Panc1 (cell line): ENCODE measurements at regions not wholly inside any gene's neighbourhood (a gene's known extent, or its start where the extent isn't known, plus 50 kb on each side); places are given as distances from the start of the nearest gene placed in this dataset.

Experiments used
- ATAC-seq: fragments of 200-7000 bp; cut with Tn5 transposase; 2 replicates; pipeline ENCODE4 v1.9.1; 2020; ENCODE audit warnings: mild to moderate bottlenecking, moderate library complexity
- BruUV-seq: library from RNA; stranded (reverse); fragments of 400-500 nt; replicated peaks from 2 replicates; lab custom pipeline; 2021; lab: Mats Ljungman, UMichigan
- CTCF ChIA-PET: fragments of 300-600 bp; sonication (Branson Sonifier 250); formaldehyde crosslinking; loops from one replicate; lab custom pipeline; 2022; ENCODE audit warnings: antibody characterized with exemption; lab: Charles Lee
- POLR2A ChIA-PET: fragments of 300-600 bp; sonication (Branson Sonifier 250); formaldehyde crosslinking; loops from one replicate; lab custom pipeline; 2022; ENCODE audit warnings: antibody characterized with exemption; lab: Charles Lee
- DNase-seq: peaks from one replicate; pipeline ENCODE4 v3.0.0-alpha.2; 2010; ENCODE audit warnings: low read depth, low spot score
- H3K27ac ChIP-seq: 2 replicates; pipeline ENCODE4 v1.5.1; 2011; ENCODE audit warnings: mild to moderate bottlenecking, low read length, inconsistent platforms
- H3K27me3 ChIP-seq: fragments of 200-500 bp; sonication (Bioruptor generic); 2 replicates; pipeline ENCODE4 v1.6.0; 2014; ENCODE audit warnings: low read length, inconsistent platforms; ENCODE audit not compliant: control insufficient read depth, insufficient read depth
- H3K36me3 ChIP-seq: fragments of 200-500 bp; sonication (Bioruptor generic); 2 replicates; pipeline ENCODE4 v1.5.1; 2014; ENCODE audit warnings: inconsistent platforms, mild to moderate bottlenecking, low read length, moderate library complexity; ENCODE audit not compliant: control insufficient read depth, insufficient read depth
- H3K4me1 ChIP-seq: 2 replicates; pipeline ENCODE4 v1.5.1; 2011; ENCODE audit warnings: inconsistent platforms, mild to moderate bottlenecking, low read length, moderate library complexity; ENCODE audit not compliant: control insufficient read depth, insufficient read depth
- H3K4me3 ChIP-seq, 2 experiments: 2 replicates each; pipeline ENCODE4 v1.5.1; 2011 to 2012; ENCODE audit warnings: low read depth in 2 of 2, low read length in 2 of 2, mild to moderate bottlenecking in 2 of 2, inconsistent platforms in 1 of 2, moderate library complexity in 1 of 2
- H3K9me3 ChIP-seq: fragments of 200-500 bp; sonication (Bioruptor generic); 2 replicates; pipeline ENCODE4 v1.5.1; 2014; ENCODE audit warnings: low read depth, mild to moderate bottlenecking, inconsistent platforms, low read length, moderate library complexity; ENCODE audit not compliant: control insufficient read depth, insufficient read depth
- CTCF ChIP-seq: fragments of 450-650 bp; IDR thresholded peaks from 2 replicates; pipeline ENCODE4 v1.5.1; 2017; ENCODE audit warnings: mild to moderate bottlenecking
- POLR2AphosphoS5 ChIP-seq: IDR thresholded peaks from 2 replicates; pipeline ENCODE4 v1.6.1; 2012; ENCODE audit warnings: mild to moderate bottlenecking, low read depth, low read length, moderate library complexity
- SIN3A ChIP-seq: IDR thresholded peaks from 2 replicates; pipeline ENCODE4 v1.6.1; 2012; ENCODE audit warnings: low read depth, mild to moderate bottlenecking, low read length, moderate library complexity, borderline replicate concordance; ENCODE audit not compliant: insufficient read depth
- TCF7L2 ChIP-seq: IDR thresholded peaks from 2 replicates; pipeline ENCODE4 v1.6.1; 2011; ENCODE audit warnings: mild to moderate bottlenecking, low read depth, low read length, inconsistent platforms
- in situ Hi-C: cut with HindIII; loops from 2 replicates; pipeline ENCODE4 v1.10.0; 2016; ENCODE audit warnings: low sequenced_read_pairs, low pct_unique_long_range_greater_than_20kb
- intact Hi-C: fragments of 100-400 bp; cut with micrococcal nuclease; formaldehyde crosslinking; loops from one replicate; pipeline ENCODE4 v1.10.0; 2022; ENCODE audit not compliant: unreplicated experiment
- TF ChIP-seq, protein P1 (sequence below), 2 experiments: IDR thresholded peaks; 2 replicates each; pipeline ENCODE4 v1.6.1; 2011 to 2012; ENCODE audit warnings: low read depth in 2 of 2, control low read depth in 1 of 2, low read length in 1 of 2, mild to moderate bottlenecking in 1 of 2, moderate library complexity in 1 of 2; ENCODE audit not compliant: insufficient read depth in 1 of 2

DNA sequence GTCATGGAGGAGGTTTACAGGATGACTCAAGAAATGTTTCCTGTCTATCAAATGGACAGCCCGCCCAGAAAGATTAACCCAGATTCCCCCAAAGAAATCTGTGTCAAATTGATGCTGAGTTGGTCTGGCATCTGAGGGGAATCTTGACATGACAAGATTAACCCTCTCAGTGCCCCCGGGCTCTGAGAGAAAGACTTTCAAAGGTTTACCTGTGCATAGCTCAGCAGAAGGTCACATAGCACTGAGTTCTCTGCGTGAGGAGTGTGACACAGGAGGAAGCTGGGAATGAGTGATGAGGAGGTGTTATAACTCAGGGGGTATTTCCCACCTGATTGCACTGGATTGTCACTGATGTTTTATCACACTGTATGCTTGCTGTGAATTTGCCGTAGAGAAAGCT is 601.2 kb downstream of the DHX35 start:
- H3K27ac ChIP-seq, result no peak overlapping the region
- in situ Hi-C loops, result no loop called here
- H3K36me3 ChIP-seq, result no peaks in the 10 kb centered on the region
- H3K9me3 ChIP-seq, result no peaks in the 10 kb centered on the region
- POLR2A ChIA-PET, result no interaction called here
- BruUV-seq, result no TSS peak
- DNase-seq (no peak), ATAC-seq (no peak)
- CTCF ChIA-PET, result no interaction called here
- H3K4me3 ChIP-seq, result no peak overlapping the region
- H3K27me3 ChIP-seq, result no peaks in the 10 kb centered on the region
- TF ChIP-seq TCF7L2 (no peak), SIN3A (no peak)
- intact Hi-C loops, result no loop called here
- H3K4me1 ChIP-seq, result no peaks in the 10 kb centered on the region

DNA sequence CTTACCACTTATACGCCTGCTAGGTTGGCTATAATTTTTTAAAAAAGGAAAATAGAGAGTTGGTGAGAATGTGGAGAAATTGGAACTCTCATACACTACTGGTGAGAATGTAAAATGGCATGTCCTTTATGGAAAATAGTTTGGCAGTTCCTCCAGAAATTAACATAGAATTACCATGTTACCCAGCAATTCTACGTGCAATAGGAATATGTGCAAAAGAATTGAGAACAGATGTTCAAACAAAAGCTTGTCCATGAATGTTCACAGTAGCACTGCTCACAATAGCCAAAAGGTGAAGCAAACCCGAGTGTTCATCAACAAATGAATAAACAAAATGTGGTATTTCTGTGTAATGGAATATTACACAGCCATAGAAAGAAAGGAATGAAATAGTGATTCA is 592.2 kb downstream of the DHX35 start:
- H3K27ac ChIP-seq, result no peak overlapping the region
- intact Hi-C loops, result no loop called here
- H3K9me3 ChIP-seq, result 0 out of 2 replicates have a peak, but pooled peaks cover 3% of the 10 kb centered on the region
- POLR2A ChIA-PET, result no interaction called here
- BruUV-seq, result no TSS peak
- DNase-seq, result no peak
- no peaks in the 10 kb centered on the region for H3K36me3 ChIP-seq
- in situ Hi-C loops, result no loop called here
- CTCF ChIA-PET, result no interaction called here
- no peak overlapping the region for H3K4me3 ChIP-seq
- no peaks in the 10 kb centered on the region for H3K4me1 ChIP-seq
- ATAC-seq, result no peak
- TF ChIP-seq CTCF (no peak), POLR2AphosphoS5 (no peak), SIN3A (no peak), TCF7L2 (no peak)
- TF ChIP-seq, protein P1, sequence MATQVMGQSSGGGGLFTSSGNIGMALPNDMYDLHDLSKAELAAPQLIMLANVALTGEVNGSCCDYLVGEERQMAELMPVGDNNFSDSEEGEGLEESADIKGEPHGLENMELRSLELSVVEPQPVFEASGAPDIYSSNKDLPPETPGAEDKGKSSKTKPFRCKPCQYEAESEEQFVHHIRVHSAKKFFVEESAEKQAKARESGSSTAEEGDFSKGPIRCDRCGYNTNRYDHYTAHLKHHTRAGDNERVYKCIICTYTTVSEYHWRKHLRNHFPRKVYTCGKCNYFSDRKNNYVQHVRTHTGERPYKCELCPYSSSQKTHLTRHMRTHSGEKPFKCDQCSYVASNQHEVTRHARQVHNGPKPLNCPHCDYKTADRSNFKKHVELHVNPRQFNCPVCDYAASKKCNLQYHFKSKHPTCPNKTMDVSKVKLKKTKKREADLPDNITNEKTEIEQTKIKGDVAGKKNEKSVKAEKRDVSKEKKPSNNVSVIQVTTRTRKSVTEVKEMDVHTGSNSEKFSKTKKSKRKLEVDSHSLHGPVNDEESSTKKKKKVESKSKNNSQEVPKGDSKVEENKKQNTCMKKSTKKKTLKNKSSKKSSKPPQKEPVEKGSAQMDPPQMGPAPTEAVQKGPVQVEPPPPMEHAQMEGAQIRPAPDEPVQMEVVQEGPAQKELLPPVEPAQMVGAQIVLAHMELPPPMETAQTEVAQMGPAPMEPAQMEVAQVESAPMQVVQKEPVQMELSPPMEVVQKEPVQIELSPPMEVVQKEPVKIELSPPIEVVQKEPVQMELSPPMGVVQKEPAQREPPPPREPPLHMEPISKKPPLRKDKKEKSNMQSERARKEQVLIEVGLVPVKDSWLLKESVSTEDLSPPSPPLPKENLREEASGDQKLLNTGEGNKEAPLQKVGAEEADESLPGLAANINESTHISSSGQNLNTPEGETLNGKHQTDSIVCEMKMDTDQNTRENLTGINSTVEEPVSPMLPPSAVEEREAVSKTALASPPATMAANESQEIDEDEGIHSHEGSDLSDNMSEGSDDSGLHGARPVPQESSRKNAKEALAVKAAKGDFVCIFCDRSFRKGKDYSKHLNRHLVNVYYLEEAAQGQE (IDR thresholded peaks at IDR 0.05; ENCODE audit: insufficient read depth in 1 of 2, low read depth in 2 of 2, low read length in 1 of 2), result no peak
- no peaks in the 10 kb centered on the region for H3K27me3 ChIP-seq

GRCh38 chr20:39553120-39553519 is 591.0 kb downstream of the DHX35 start:
- Histone ChIP-seq H3K4me1 (no peaks in the 10 kb centered on the region), H3K9me3 (0 out of 2 replicates have a peak, but pooled peaks cover 3% of the 10 kb centered on the region), H3K27ac (no peak overlapping the region), H3K27me3 (no peaks in the 10 kb centered on the region), H3K36me3 (no peaks in the 10 kb centered on the region), H3K4me3 (no peak overlapping the region)
- ATAC-seq (no peak), DNase-seq (no peak)
- ChIA-PET CTCF (no interaction called here), POLR2A (no interaction called here)
- BruUV-seq, result no TSS peak
- intact Hi-C loops (no loop called here), in situ Hi-C loops (no loop called here)
- TF ChIP-seq TCF7L2, result no peak
- no peak for TF ChIP-seq POLR2AphosphoS5
- no peak for TF ChIP-seq SIN3A
- TF ChIP-seq CTCF, result no peak
- TF ChIP-seq, protein P1 (IDR thresholded peaks at IDR 0.05; ENCODE audit: insufficient read depth in 1 of 2, low read depth in 2 of 2, low read length in 1 of 2), result no peak
